ENCODE measurements at regions not wholly inside any gene's neighbourhood (a gene's known extent, or its start where the extent isn't known, plus 50 kb on each side); places are given as distances from the start of the nearest gene placed in this dataset.

DNA sequence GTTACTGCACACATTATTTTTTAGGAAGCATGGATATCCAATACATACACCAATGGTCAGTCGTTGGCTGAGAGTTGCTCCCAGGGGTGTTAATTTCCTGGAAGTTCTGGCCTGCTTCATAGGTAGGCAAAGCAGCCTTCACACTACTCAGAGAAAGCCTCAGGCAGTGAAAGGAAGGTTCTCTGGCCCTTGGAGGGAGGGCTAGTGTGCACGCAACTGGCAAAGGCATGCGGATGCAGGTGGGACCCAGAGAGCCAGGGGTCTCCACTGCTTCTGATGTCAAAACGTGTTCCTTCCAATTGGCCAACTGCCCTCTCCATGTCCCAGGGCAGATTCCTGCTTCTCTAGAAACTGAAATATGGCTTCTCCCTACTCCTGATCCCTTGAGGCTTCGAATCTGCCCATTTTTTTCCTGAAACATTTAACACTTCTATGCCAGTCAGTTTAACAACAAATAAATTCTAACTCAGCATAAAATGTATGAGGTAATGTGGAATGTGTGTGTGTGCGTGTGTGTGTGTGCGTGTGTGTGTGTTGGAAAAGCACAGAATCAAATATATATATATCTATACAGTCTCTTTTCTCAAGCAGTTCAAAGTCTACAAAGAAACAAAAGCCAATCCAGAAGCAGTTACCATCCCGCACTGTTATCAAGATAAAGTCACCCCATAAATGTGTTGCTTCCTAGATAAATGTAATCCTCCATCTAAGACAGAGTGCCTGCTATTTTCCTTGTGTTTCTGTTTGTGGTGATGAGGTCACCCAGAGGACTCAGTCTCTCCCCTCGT lies 94.0 kb upstream of the HIVEP1 start:
- TF ChIP-seq, protein P1, sequence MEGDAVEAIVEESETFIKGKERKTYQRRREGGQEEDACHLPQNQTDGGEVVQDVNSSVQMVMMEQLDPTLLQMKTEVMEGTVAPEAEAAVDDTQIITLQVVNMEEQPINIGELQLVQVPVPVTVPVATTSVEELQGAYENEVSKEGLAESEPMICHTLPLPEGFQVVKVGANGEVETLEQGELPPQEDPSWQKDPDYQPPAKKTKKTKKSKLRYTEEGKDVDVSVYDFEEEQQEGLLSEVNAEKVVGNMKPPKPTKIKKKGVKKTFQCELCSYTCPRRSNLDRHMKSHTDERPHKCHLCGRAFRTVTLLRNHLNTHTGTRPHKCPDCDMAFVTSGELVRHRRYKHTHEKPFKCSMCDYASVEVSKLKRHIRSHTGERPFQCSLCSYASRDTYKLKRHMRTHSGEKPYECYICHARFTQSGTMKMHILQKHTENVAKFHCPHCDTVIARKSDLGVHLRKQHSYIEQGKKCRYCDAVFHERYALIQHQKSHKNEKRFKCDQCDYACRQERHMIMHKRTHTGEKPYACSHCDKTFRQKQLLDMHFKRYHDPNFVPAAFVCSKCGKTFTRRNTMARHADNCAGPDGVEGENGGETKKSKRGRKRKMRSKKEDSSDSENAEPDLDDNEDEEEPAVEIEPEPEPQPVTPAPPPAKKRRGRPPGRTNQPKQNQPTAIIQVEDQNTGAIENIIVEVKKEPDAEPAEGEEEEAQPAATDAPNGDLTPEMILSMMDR (IDR thresholded peaks at IDR 0.05) = no peak
- no peak for TF ChIP-seq POLR2A (IDR thresholded peaks at IDR 0.05)

Data from thyroid gland (tissue), 4 donors.